GM19023 (cell line): ENCODE measurements at regions not wholly inside any gene's neighbourhood (a gene's known extent, or its start where the extent isn't known, plus 50 kb on each side); places are given as distances from the start of the nearest gene placed in this dataset.
"Not testable (repeated sequence)": the region's sequence is repeated elsewhere in the genome, so short reads cannot be mapped to it uniquely, and the experiment has no call there.

Source experiments
- ATAC-seq: cut with Tn5 transposase; IDR thresholded peaks from one replicate; pipeline ENCODE4 v1.9.1; 2021; ENCODE audit warnings: mild to moderate bottlenecking, moderate library complexity; ENCODE audit not compliant: unreplicated experiment

DNA sequence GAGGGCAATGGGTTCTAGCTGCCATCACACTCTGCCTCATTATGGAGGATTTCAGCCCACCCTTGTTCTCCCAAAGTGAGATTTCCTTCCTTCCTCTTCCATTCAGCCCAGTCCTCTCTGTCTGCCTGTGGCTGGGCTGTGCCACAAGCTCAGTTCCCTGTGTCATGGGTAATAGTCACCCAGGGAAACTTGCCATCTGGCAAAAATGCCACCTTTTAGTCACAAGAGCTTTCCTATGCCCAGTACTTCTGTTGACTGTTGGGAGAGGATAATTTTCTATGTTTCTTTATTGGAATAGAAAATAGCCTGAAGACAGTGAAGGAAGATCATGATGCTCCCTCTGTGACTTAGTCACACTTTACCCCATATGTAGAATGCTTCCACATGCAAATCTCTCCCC, 71.4 kb downstream of the TLR4 start:
- no peak for ATAC-seq

DNA sequence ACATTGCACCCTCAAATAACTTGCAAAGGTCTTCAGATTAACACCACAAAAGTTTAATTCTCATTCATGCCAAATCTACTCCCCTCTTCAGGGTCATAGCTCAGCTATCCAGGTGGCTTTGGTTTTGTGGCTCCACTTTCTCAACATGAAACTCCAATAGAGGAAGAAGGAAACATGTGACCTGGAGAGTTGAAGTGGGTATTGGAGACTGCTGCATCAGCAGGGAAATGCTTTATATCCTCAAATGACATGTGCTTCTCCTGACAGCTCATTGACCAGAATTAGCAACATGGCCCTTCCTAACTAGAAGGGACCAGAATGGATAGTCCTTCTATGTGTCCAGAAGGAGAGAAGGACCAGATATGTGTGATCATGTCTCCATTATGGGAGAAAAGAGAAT, 73.6 kb downstream of the TLR4 start:
- ATAC-seq, result no peak

DNA sequence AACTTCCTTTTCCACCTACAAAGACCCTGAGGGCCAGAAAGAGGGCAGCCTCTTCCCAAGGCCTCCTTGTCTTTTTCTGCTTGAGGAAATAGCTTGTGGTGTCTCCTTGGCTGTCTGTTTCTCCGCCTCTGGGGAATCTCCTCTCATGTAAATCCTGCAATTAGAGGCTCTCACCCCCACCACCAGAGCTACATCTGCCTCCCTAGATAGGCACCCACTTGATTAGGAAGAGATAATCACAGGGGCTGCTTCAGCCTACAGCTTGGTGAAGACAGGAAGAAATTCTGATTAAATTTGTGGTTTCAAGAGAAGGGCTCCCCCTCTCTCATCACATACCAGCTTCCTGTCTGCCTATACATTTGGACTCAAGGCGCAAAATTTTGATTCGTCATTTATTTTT, 75.6 kb downstream of the TLR4 start:
- ATAC-seq, result no peak

DNA sequence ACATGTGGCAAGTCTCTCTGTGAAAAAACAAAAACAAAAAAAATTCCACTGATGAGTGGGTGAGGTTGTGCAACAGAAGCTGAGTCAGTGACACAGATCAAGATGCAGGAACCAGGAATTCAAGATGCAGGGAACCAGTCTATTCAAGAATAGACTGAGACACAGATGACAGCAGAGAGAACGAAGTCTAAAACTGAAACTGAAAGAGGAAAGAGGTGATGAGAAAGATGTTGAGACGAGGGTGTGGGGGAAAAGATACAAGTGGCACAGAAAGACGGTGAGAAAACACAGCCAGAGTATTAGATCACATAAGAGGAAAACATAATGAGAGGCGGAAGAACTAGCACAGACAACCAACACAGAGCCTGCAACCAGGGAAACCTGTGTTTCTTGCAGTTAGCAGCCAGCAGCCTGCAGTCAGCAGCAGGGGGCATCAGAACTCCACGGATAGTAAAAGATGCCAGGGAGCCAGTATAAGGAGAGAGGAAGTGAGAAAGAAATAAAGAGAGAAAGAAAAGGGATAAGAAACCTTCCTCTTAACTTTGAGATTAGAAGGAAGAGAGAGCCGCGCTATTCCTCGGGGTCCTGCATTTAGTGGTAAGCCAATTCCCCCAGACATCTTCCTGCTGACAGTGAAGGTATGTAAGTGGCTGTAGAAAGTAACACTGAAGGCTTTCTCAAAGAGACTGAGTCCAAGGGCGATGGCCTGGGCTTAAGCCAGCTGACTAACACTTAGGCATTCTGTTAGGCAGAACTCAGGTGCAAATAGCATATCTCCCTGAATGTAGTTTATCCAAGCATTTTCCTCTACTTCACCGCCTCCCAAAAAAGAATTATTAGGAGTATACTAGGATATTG, 79.0 kb downstream of the TLR4 start:
- peak; percentile 69 for ATAC-seq

DNA sequence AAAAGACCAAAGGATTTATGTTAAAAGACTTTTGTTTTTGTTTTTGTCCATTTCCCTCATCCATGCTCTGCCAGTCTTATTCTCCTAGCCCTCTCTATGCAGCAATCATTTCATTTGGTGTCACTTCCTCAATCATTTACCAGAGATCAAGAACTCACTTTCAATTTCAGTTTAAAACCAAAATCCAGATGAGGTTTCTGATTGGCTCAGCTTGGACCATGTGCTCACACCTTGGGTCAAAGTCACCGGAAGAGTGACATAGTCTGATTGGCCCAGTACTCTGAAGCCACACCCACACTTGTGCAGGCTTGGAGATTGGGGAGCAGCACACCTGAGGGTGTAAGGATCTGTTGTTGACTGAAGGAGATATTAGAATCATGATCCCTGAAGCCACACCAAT, 79.6 kb downstream of the TLR4 start:
- ATAC-seq, result peak; percentile 72

DNA sequence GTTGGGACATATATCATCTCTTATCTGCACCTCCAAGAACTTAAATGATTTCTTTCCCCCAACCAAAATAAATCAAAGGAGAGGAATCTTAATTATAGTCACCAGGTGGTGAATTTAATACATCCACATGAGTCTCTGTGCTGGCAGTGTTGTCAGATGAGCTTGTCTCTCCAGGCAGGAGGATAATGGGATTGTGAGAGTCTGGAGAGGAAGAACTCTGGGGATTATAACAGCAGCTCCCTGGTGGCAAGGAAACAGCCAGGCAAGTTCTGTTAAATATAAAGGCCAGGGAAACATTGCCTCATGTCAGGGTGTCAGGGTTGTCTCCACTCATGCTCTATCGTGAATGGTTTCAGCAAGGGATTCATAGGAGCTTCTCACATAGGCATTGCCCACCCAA, 80.8 kb downstream of the TLR4 start:
- no peak for ATAC-seq

DNA sequence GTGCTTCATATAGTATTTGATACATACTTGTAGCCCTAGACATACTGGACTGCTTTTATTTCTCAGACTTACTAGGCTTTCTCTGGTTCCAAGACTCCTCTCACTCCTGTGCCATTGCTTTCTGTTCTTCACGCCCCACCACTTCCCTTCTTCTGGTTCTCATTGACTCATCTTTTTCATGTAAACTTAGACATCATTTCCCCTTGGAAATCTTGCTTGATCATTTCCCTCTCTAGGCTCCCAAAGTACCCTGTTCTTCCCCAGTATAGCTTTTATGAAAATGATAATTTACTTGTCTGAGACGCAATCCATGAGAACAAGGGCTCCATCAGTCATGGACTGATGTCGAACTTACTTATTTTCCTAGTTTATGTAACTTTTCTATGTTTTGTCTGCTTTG, 83.5 kb downstream of the TLR4 start:
- no peak for ATAC-seq

DNA sequence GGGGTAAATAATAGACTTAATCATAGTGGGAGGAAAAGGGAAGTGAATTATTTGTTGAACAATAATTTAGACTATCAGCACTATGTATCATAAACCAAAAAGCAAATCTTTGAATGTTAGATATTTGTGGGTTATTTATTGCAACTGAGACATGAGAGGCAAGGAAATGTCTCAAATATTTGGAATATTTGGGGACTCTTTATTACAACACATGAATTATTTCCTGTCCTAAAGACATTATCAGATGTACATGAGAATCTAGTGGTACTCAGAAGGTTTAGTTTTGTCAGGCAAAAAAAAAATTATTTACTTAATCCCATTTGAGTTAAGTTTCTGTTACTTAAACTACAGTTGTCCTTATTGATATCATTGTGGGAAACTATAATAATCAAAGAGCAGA, 91.1 kb downstream of the TLR4 start:
- no peak for ATAC-seq

DNA sequence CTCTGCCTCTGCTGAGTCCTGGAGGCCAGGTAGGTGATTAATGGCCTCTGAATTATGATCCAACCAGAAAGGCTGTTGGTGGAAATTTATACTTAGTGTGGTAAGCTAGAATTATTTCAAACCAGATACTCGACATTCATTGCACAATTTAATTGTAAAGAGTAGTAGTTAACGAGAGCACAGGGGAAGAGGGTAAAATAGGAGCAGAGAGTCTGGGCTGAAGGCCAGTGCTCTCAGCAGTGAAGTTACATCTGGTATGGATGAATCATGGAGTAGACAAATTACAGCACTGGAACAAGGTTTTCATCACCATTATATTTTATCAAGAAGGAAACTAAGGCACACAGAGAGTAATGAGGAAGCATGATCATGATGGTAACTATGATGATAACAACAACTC, 92.5 kb downstream of the TLR4 start:
- ATAC-seq, result no peak

DNA sequence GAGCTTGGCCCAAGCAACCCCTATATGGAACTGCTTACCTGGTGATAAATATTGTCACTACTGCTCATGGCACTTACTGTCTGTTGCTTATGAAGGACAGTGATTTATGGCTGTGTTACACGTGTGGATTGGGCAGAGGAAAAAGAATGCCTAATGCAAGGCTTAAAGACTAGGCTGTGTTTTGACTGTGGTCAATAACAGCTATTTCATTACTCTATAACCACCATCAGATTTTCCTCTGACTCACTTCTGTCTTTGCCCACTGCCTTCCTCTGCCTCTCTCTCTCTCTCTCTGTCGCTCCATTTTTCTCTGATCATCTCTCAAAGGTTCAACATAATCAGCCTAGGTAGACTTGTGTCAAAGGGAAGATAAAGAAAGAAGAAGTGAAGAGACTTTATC, 96.2 kb downstream of the TLR4 start:
- ATAC-seq, result no peak

DNA sequence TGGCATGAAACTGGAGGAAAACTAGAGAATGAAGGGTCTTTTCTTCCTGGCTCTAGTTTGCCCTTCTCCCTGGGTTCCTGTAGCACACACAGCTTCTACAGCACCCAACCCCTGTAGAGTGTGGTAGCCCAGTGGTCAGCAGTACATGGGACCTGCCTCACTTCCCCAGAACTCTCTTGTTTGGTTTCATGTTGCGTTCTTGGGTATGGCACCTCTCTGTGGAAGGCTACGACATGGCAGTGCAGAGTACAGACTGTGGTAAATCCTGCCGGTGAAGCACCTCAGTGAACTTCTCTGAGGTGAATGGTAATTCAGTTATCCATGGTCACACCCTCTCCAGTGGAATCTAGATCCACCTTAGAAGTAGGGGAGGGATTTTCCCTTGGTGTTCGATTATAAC, 105.5 kb downstream of the TLR4 start:
- ATAC-seq, result no peak

DNA sequence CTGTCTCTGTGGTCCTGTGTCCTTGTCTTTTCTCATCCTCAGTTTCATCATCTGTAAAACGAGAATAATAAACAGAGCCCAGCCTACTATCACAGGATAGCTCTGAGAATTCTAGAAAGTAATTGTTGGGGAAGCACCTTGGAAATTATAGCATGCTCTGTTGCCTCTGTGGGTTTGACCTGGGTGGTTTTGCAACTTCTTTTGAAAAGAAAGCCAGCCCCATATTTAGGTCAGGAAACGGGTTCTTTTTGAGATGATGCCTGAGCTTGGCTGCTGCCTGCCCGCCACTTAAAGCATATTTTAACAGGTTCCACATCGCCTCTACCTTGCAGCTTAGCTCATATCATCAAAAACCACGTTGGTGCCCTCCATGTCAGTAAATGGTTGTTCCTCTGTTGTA, 111.1 kb downstream of the TLR4 start:
- no peak for ATAC-seq

DNA sequence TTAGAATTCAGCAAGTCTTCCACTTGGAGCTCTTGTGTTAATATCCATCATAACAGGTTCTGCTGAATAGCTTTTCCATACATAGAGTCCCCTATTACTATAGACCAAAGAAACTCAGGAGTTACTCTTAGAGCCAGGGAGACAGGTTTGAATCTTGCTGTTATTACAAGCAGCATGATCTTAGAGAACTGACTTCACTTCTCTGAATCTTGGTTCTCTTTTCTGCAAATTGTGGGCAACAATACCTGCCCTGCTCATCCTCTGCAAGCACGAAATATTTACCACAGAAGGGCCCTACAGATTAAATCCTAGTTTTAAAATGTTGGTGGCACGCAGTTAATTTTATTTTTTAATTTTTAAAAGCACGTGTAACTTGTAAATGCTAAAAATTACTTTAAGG, 111.7 kb downstream of the TLR4 start:
- ATAC-seq, result no peak

DNA sequence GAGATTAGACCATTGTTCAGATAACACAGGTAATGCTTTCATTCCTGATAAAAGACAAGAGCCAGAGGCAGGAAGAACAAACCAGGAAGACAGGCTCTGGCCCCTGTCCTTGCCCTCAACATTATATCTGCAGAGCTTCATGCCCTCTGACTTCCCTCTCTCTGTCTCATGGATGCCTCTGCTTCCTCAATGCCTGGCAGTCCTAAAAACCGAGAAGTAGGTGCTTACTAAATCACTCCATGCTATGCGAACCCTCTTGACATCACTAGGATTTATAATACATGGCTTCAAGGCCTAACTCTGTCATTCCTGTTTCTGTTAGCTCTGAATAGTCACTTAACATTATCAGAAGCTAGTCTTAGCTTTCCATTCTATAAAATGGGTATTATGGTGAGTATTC, 117.8 kb downstream of the TLR4 start:
- no peak for ATAC-seq

DNA sequence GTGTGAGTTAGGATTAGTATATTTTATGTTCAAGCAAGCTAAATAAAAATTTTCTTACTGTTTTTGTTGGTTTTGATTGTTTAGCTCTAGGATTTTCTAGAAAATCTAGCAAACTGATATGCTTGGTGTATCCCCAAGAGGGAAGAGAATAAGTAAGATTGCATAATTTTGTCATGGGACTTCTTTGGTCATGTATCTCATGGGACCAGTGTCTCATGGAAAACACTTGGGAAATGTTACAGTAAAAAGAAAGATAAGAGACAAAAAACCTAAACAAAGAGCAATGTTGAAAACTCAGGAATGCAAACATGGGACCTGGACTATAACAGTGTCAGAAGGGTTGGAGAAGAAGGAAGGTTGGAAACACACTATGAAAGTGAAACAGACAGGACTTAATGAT, 119.4 kb downstream of the TLR4 start:
- no peak for ATAC-seq

DNA sequence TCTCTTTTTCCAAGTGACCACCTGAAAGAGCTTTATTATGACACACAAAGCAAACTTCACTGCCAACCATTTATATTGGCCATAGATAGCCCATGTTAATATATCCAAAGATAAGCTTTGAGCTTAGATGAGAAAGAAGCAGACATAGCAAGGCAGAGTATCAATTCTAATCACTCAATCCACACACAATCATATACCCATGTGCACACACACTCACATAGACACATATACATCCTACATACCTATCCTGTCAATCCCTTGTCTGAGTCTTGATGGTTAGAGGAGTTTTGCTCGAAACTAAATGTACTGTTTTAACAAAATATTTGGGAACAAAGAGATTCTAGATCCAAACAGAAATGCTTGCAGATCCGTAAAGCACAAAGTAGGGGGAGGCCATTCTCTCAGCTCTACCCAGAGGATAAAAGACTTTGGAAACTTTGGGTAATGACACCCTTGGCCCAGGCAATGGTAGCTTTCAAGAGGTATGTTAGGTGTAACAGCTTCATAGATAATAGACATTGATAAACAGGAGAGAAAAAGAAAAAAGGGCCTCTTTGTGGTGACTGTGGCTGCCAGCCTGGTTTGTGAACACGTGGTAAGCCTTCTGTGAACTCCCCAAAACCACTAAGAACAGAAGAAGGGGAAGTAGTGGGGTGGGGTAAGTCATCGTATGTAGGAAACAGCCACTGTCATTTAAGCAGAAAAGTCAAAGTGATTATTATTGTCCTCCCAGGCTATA, 121.6 kb downstream of the TLR4 start:
- ATAC-seq, result peak; percentile 94

DNA sequence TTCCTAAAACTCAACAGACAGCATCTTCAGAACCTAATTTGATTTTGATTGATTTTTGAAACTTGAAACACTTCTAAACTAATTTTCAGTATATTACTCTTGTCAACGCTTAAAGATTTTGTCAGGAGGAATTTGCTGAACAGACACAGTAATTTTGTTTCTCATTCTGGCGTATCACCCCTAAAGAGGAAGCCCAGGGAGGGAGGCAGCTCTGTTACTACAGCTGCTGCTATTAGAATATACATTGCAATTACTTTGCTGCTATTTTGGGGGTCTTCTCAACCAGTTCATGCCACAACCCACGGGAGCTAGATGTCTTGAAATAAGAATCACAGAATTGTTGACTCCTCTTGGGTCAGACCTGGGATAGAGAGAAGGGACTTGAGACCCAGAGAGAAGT, 122.6 kb downstream of the TLR4 start:
- ATAC-seq, result no peak

DNA sequence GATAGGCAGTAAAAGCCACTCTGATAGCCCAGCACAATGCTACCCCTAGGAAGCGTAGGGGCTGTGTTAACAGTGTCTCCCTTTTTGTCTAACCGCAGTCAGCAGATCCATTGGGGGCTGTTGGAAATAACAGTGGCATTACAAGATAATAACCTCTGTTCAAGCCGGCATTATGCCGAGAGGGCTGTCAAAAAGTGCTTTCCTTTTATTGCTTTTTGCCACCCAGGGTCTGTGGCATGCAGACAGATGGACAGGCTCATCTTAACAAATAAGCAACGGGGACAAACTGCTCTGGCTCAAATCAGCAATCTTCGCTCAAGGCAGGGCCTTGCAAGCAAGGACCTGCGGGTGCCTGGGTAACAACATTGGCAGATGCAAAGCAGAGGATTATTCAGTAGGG, 123.3 kb downstream of the TLR4 start:
- ATAC-seq, result no peak

DNA sequence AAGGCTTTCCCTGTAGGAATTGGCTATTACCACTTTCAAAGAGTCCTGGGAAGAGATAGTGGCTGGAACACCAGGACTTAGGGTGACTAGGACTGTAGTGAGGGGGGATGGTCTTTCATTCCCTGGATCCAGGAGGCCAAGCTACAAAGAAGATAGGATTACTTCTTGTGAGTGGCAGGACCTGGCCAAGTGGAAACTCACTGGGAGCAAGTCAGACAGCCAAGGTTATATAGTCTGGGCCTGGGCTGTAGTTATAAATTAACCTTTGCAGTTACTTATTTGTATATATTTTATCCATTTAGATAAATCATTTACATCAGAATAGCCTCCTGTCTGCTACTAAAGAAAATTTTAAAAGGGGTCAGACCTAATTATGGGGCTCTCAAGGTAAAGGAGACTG, 124.3 kb downstream of the TLR4 start:
- ATAC-seq, result no peak

DNA sequence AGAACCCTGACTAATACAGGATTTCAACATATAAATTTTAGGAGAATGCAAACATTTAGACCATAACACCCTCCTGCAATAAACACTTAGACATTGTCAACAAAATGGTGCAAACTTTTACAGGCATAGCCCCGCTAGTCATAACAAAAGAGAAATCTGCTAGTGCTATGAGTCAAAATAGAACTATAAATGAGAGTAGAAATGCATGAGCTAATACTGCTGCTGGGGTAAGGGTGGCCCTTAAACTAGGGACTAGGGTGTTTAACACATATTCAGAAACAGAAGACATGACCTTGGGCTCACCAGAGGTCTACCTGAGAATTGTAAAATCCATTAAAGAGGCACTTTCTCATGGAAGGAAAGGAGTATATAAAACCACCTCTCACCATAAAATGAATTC, 131.6 kb downstream of the TLR4 start:
- no peak for ATAC-seq

DNA sequence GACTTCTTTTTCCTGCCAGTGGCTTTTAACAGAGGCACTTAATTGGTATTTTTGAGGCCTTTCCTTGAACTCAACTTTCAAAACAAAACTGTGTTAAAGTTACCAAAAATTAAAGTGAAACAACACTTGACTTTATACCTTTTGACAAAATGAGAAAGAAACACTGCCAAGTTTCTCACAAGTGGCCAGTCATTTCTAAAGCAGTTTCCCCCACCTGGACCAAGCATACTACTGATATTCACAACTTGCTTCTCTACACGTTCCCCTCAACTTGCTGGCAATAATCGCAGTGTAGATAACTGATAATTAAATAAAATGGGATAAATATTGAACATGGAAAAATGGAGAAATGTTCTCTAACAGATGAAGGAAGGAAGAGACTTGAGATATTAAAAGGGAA, 135.7 kb downstream of the TLR4 start:
- ATAC-seq, result no peak

DNA sequence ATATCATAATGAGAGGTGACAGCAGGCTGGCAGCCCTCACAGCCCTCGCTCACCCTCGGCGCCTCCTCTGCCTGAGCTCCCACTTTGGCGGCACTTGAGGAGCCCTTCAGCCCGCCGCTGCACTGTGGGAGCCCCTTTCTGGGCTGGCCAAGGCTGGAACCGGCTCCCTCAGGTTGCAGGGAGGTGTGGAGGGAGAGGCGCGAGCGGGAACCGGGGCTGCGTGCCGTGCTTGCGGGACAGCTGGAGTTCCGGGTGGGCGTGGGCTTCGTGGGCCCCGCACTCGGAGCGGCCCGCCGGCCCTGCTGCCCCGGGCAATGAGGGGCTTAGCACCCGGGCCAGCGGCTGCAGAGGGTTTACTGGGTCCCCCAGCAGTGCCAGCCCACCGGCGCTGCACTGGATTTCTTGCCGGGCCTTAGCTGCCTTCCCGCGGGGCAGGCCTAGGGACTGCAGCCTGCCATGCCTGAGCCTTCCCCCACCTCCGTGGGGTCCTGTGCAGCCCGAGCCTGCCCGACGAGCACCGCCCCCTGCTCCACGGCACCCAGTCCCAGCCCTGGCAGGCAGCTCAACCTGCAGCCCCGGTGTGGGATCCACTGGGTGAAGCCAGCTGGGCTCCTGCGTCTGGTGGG, 147.7 kb downstream of the TLR4 start:
- not testable (repeated sequence) for ATAC-seq
